T-helper 2 cell treated with Interferon-gamma antibody and Interleukin-4, amounts not matched to agents 100 ng/mL and 5 ng/mL, for 36 hours (primary cell): ENCODE measurements at regions not wholly inside any gene's neighbourhood (a gene's known extent, or its start where the extent isn't known, plus 50 kb on each side); places are given as distances from the start of the nearest gene placed in this dataset.
"Not testable (repeated sequence)": the region's sequence is repeated elsewhere in the genome, so short reads cannot be mapped to it uniquely, and the experiment has no call there.

ENCODE experiments used
- intact Hi-C: fragments of 100-400 bp; cut with micrococcal nuclease; formaldehyde crosslinking; loops from one replicate; pipeline ENCODE4 v1.15.1; 2023

GRCh38 chr13:27363637-27364036 is 60.8 kb upstream of the GTF3A start:
- intact Hi-C loops = not testable (repeated sequence)

- intact Hi-C loops = no loop called here
These were observed 56.8 kb upstream of the GTF3A start for GRCh38 chr13:27367570-27367969.

GRCh38 chr13:27370305-27370872 is 54.0 kb upstream of the GTF3A start:
- intact Hi-C loops = loop anchor here (10.0 kb wide), 2 partner anchors 164 to 584 kb away; no protein-coding TSS in a partner anchor

GRCh38 chr13:27371932-27372331 is 52.5 kb upstream of the GTF3A start:
- intact Hi-C loops = loop anchor here (10.0 kb wide), 2 partner anchors 163 to 583 kb away; no protein-coding TSS in a partner anchor

GRCh38 chr13:27372896-27373295 is 51.5 kb upstream of the GTF3A start:
- intact Hi-C loops = loop anchor here (10.0 kb wide), 2 partner anchors 162 to 582 kb away; no protein-coding TSS in a partner anchor

GRCh38 chr13:27374126-27374613 is 50.2 kb upstream of the GTF3A start:
- intact Hi-C loops = loop anchor here (1.0 to 10.0 kb wide), 3 partner anchors 161 to 581 kb away; no protein-coding TSS in a partner anchor
